Tibial nerve (tissue), 4 donors: ENCODE measurements at regions not wholly inside any gene's neighbourhood (a gene's known extent, or its start where the extent isn't known, plus 50 kb on each side); places are given as distances from the start of the nearest gene placed in this dataset.

Source experiments
- DNase-seq, 2 donors: peaks; one replicate each; pipeline ENCODE4 v3.0.0-alpha.2; 2019; ENCODE audit warnings: low spot score in 2 of 2
- H3K27ac ChIP-seq, 4 donors: fragments of 200-600 bp; sonication (generic) in 3 of 4; one replicate each; pipeline ENCODE4 v1.5.1; 2017 to 2019; ENCODE audit warnings: mild to moderate bottlenecking in 1 of 4
- H3K27me3 ChIP-seq, 2 donors: fragments of 200-600 bp; sonication (generic) in 1 of 2; one replicate each; pipeline versions ENCODE4 v1.5.1 to v1.6.0; 2017 to 2019
- H3K36me3 ChIP-seq, 3 donors: fragments of 200-600 bp; sonication (generic); one replicate each; pipeline ENCODE4 v1.5.1; 2018 to 2019
- H3K4me1 ChIP-seq, 4 donors: fragments of 200-600 bp; sonication (generic) in 3 of 4; one replicate each; pipeline ENCODE4 v1.5.1; 2017 to 2019
- H3K4me3 ChIP-seq, 4 donors: fragments of 200-600 bp; sonication (generic) in 3 of 4; one replicate each; pipeline ENCODE4 v1.5.1; 2017 to 2019; ENCODE audit warnings: mild to moderate bottlenecking in 1 of 4, moderate library complexity in 1 of 4
- H3K9me3 ChIP-seq, 4 donors: fragments of 200-600 bp; sonication (generic) in 3 of 4; one replicate each; pipeline ENCODE4 v1.5.1; 2017 to 2019
- EP300 ChIP-seq, 2 donors: sonication (generic); formaldehyde crosslinking; IDR thresholded peaks; one replicate each; pipeline ENCODE4 v1.6.1; 2017; ENCODE audit warnings: antibody characterized with exemption in 2 of 2, mild to moderate bottlenecking in 1 of 2
- POLR2A ChIP-seq, 2 donors: fragments of 450-650 bp; IDR thresholded peaks; one replicate each; pipeline ENCODE4 v1.6.1; 2017; ENCODE audit warnings: antibody characterized with exemption in 2 of 2, mild to moderate bottlenecking in 2 of 2, moderate library complexity in 2 of 2
- WGBS, 2 donors: methylation state at CpG; one replicate each; pipeline ENCODE4 v1.1.5; 2018; 5-methylcytosine and 5-hydroxymethylcytosine counted together
- TF ChIP-seq, protein P1 (sequence below), 5 experiments: fragments of 200-600 bp in 3 of 5; fragments of 450-650 bp in 2 of 5; sonication (generic) in 3 of 5; IDR thresholded peaks; one replicate each; pipeline ENCODE4 v1.5.1; 2016 to 2019; ENCODE audit warnings: antibody characterized with exemption in 5 of 5, mild to moderate bottlenecking in 3 of 5, moderate library complexity in 2 of 5

DNA sequence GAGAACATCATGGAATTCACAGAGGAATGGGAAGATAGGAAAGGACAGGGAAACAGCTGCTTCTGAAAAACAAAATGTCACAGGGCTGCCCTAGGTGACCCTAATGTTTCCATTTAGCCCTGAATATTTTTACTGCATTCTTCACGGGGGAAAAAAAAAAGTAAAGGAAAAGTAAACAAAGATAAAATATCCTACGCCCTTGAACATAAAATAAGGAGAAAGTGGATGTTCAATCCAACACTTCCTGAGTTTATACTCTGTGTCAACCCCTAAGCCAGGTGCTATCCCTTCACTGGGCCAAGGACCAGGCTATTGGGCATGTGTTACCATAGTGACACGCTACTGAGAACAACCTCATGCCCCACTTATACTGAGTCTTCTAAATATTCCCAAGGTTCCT lies 84.7 kb downstream of the FAM76B start:
- no peaks in the 10 kb centered on the region for H3K27me3 ChIP-seq
- H3K4me1 ChIP-seq, result peaks cover 0 to 49% (median 30%) of the 10 kb centered on the region in 4 donors
- H3K9me3 ChIP-seq, result no peaks in the 10 kb centered on the region
- H3K36me3 ChIP-seq, result no peaks in the 10 kb centered on the region
- H3K27ac ChIP-seq, result peak overlapping the region; percentile 43 to 86 (median 70)
- no peak overlapping the region for H3K4me3 ChIP-seq
- DNase-seq, result no peak
- peak in 1 of 2 donors; percentile 12 for TF ChIP-seq EP300 (IDR thresholded peaks at IDR 0.05)
- no peak for TF ChIP-seq POLR2A (IDR thresholded peaks at IDR 0.05)
- TF ChIP-seq, protein P1, sequence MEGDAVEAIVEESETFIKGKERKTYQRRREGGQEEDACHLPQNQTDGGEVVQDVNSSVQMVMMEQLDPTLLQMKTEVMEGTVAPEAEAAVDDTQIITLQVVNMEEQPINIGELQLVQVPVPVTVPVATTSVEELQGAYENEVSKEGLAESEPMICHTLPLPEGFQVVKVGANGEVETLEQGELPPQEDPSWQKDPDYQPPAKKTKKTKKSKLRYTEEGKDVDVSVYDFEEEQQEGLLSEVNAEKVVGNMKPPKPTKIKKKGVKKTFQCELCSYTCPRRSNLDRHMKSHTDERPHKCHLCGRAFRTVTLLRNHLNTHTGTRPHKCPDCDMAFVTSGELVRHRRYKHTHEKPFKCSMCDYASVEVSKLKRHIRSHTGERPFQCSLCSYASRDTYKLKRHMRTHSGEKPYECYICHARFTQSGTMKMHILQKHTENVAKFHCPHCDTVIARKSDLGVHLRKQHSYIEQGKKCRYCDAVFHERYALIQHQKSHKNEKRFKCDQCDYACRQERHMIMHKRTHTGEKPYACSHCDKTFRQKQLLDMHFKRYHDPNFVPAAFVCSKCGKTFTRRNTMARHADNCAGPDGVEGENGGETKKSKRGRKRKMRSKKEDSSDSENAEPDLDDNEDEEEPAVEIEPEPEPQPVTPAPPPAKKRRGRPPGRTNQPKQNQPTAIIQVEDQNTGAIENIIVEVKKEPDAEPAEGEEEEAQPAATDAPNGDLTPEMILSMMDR (IDR thresholded peaks at IDR 0.05), result no peak
- 28 to 35% methylated on average over 3 of the region's 3 CpGs for WGBS, 2 donors

DNA sequence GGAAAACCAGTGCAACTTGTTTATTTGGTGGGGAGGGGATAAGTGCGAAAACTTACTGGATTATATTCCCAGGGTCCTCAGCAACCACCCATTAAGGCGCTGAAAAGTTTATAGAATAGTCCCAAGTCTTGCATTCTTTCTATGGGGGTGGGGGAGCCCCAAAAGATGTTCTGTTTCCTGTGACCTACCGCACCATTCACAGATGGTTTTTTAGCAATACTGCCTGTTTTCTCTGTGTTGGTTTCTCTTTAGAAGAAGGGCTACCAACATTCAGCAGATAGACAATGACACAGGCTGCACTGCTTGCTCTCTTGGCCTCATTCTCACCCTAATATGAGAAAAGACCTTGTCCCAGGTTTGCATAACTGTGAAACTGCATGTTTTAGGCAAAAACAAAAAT lies 86.5 kb downstream of the FAM76B start:
- no peaks in the 10 kb centered on the region for H3K9me3 ChIP-seq
- 53 to 58% methylated on average over 3 of the region's 3 CpGs for WGBS, 2 donors
- H3K4me3 ChIP-seq, result no peak overlapping the region
- H3K4me1 ChIP-seq, result peaks cover 0 to 67% (median 43%) of the 10 kb centered on the region in 4 donors
- H3K36me3 ChIP-seq, result no peaks in the 10 kb centered on the region
- no peak for TF ChIP-seq POLR2A (IDR thresholded peaks at IDR 0.05)
- TF ChIP-seq, protein P1 (IDR thresholded peaks at IDR 0.05), result no peak
- TF ChIP-seq EP300 (IDR thresholded peaks at IDR 0.05), result no peak
- H3K27ac ChIP-seq, result peak overlapping the region; percentile 29 to 86 (median 54)
- DNase-seq, result no peak
- no peaks in the 10 kb centered on the region for H3K27me3 ChIP-seq

DNA sequence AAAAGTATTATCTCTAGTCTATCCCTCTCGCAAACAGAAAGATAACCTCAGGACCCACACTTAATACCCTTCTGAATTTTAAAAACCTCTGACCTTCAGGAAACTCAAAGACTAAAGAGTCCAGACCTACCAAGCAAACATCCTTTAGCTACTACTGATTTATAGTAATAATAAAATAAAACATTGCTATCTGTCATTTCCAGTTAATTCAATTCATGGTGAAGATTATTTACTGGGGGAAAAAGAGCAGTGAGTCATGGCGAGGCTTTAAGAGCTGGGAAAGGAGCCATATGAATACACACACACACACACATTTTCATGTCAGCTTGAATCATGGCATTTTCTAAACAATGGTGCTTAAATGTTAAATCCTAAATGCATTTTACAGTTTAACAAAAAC lies 87.1 kb downstream of the FAM76B start:
- Histone ChIP-seq H3K9me3 (no peaks in the 10 kb centered on the region), H3K27me3 (no peaks in the 10 kb centered on the region), H3K27ac (peak overlapping the region; percentile 29 to 86 (median 54)), H3K4me3 (no peak overlapping the region), H3K36me3 (no peaks in the 10 kb centered on the region), H3K4me1 (peaks cover 0 to 72% (median 45%) of the 10 kb centered on the region in 4 donors)
- TF ChIP-seq, protein P1 (IDR thresholded peaks at IDR 0.05), result no peak
- TF ChIP-seq EP300 (IDR thresholded peaks at IDR 0.05), result peak in 1 of 2 donors; percentile 38
- WGBS, 2 donors, result 46 to 51% methylated on average over 2 of the region's 2 CpGs
- DNase-seq, result no peak

DNA sequence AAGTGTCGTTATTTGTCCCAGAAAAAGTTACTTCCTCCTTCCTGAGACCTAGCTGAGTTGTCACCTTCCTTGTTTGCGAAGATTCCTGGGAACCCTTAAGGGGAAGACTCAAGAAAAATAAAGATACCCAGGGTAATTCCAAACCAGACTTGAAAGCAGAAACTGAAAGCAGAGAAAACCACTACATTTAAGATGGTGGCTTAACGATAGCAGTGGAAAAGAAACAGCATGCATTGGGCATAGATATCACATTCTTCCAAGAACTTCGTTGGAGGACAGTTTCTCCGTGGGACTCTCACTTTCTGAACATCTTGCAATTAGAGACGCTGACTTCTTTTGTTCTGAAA lies 89.1 kb downstream of the FAM76B start:
- H3K4me3 ChIP-seq, result no peak overlapping the region
- no peaks in the 10 kb centered on the region for H3K36me3 ChIP-seq
- peak overlapping the region in 3 of 4 donors; percentile 48 to 86 (median 68) for H3K27ac ChIP-seq
- H3K9me3 ChIP-seq, result no peaks in the 10 kb centered on the region
- TF ChIP-seq EP300 (IDR thresholded peaks at IDR 0.05), result no peak
- TF ChIP-seq, protein P1 (IDR thresholded peaks at IDR 0.05), result no peak
- DNase-seq, result no peak
- H3K27me3 ChIP-seq, result no peaks in the 10 kb centered on the region
- 80 to 90% methylated on average over 6 of the region's 6 CpGs for WGBS, 2 donors
- H3K4me1 ChIP-seq, result peaks cover 0 to 70% (median 42%) of the 10 kb centered on the region in 4 donors

DNA sequence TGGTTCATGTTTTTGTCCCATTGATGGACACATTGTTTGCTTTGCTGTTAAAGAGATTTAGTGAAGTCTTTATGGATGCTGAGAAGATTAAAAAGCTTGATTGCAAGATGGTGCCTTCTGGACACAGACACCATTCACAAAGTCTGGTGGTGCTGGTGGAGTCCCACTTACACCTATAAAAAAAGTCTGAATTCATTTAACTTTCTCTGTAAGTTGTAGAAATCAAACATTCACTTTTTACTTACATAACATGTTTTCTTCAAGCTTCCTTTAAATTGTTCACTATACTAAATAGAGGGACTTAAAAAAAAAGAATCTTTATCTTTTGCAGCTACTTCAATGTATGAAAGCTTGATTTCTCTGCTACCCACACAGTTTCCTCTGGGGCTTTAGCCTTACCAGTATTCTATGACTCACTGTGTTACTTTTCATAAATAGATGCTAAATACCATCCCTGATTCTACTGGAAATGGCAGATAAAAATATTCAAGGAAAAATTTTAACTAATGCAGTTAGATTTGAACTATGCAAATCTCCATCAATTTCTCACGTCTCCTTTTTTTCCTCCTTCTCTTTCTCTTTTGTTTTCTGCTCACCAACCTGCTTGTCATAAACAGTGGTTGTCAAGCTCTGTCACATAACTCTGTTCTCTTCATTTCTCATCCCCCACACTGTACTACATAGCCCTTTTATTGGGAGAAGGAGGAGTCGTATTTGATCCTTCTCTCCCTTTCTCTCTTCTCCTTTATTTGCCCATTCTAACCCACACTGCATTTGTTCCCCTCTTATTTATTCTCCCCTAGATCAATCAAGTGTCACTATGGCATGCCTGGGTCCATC lies 89.7 kb downstream of the FAM76B start:
- Histone ChIP-seq H3K4me1 (peaks cover 0 to 64% (median 36%) of the 10 kb centered on the region in 4 donors), H3K27ac (peak overlapping the region in 3 of 4 donors; percentile 50 to 86 (median 68)), H3K4me3 (no peak overlapping the region), H3K36me3 (no peaks in the 10 kb centered on the region), H3K9me3 (peaks cover 0 to 4% (median 0%) of the 10 kb centered on the region in 4 donors), H3K27me3 (no peaks in the 10 kb centered on the region)
- no peak for TF ChIP-seq EP300 (IDR thresholded peaks at IDR 0.05)
- TF ChIP-seq POLR2A (IDR thresholded peaks at IDR 0.05), result no peak
- TF ChIP-seq, protein P1 (IDR thresholded peaks at IDR 0.05), result no peak
- no peak for DNase-seq
- WGBS, 2 donors, result 30 to 47% methylated on average over 2 of the region's 2 CpGs
